ENCODE measurements at regions not wholly inside any gene's neighbourhood (a gene's known extent, or its start where the extent isn't known, plus 50 kb on each side); places are given as distances from the start of the nearest gene placed in this dataset.

DNA sequence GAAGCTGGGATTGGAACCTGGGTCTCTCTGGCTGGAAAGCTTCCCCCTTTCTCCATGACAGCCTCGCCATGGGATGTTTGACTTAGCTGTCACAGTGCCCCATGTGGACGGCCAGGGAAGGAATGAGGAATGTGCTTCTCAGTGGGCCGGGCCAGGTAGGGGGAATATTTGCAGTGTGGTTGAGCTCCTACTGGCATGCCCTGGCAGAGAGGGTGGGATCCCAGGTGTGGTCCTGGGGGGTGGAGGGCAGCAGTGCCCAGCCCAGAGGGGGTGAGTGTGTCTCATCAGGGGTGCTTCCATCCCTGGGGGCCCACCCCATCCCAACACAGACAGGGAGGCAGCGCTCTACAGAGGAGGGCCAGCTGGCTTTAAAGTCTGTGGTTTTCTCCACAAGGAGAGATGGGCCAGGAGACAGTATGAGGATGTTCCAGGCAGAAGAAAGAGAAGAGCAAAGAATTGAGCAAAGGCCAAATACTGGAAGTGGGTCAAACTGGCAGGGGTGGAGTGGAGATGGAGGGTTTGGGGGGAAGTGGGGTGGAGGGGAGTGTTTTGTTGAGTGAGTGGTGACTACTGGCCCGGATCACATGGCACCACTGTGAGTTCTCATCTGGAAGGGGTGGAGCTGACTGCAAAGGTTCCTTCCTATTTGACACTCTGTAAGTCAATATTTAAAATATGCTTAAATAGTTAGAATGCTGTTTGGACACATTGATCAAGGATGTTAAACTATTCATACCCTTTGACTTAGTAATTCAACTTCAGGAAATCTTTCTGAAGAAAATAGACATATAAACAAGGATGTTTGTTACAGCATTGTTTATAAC is 94.0 kb downstream of the MYCN start (continued):
- TF ChIP-seq RNF2 (IDR thresholded peaks at IDR 0.05; ENCODE audit: borderline replicate concordance, low read depth, low read length, missing control alignments, poor library complexity, severe bottlenecking) (no peak), CHD1 (IDR thresholded peaks at IDR 0.05; ENCODE audit: low read depth, low read length) (no peak), ZNF274 (IDR thresholded peaks at IDR 0.05; ENCODE audit: borderline replicate concordance, extremely low read depth, low read length) (no peak), CTBP2 (IDR thresholded peaks at IDR 0.05; ENCODE audit: borderline replicate concordance, insufficient read depth, insufficient read length, low read length) (no peak), EGR1 (IDR thresholded peaks at IDR 0.05; ENCODE audit: borderline replicate concordance, low read depth, low read length) (no peak), KDM4A (IDR thresholded peaks at IDR 0.05; ENCODE audit: low read depth, low read length, severe bottlenecking) (no peak), SIX5 (IDR thresholded peaks at IDR 0.05; ENCODE audit: low read depth, low read length) (no peak)
- TF ChIP-seq, protein P1, sequence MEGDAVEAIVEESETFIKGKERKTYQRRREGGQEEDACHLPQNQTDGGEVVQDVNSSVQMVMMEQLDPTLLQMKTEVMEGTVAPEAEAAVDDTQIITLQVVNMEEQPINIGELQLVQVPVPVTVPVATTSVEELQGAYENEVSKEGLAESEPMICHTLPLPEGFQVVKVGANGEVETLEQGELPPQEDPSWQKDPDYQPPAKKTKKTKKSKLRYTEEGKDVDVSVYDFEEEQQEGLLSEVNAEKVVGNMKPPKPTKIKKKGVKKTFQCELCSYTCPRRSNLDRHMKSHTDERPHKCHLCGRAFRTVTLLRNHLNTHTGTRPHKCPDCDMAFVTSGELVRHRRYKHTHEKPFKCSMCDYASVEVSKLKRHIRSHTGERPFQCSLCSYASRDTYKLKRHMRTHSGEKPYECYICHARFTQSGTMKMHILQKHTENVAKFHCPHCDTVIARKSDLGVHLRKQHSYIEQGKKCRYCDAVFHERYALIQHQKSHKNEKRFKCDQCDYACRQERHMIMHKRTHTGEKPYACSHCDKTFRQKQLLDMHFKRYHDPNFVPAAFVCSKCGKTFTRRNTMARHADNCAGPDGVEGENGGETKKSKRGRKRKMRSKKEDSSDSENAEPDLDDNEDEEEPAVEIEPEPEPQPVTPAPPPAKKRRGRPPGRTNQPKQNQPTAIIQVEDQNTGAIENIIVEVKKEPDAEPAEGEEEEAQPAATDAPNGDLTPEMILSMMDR (IDR thresholded peaks at IDR 0.05; ENCODE audit: control extremely low read depth in 1 of 3, insufficient read depth in 1 of 3, low read depth in 1 of 3, low read length in 3 of 3): peak; percentile 64 to 87 (median 87)

Data from H1 (cell line).